Germinal center (tissue), 1 donor: ENCODE measurements at regions not wholly inside any gene's neighbourhood (a gene's known extent, or its start where the extent isn't known, plus 50 kb on each side); places are given as distances from the start of the nearest gene placed in this dataset.
A peak's percentile ranks its signal among the peaks of the same experiment; 100 is the strongest.

Experiments used
- DNase-seq: peaks from one replicate; pipeline ENCODE4 v3.0.0; 2012; ENCODE audit warnings: mixed read lengths, low spot score

DNA sequence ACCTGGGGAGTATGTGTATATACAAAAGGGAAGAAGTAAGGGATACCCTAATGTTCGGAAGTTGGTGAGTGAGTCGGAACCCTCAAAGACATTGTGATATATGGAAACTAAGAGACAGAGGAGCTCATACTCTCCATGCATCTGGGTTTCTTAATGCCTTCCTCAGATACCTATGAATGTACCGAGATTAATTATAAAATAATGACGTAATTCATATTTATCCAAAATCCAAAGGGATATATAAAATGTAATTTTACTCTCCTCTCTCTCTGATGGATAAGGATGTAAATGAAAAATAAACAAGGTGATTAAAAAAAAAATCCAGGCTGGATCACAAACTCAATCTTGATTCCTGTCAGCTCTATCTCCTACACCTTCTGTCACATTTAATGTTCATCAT is 275.9 kb upstream of the FAM241A start:
- no peak for DNase-seq

DNA sequence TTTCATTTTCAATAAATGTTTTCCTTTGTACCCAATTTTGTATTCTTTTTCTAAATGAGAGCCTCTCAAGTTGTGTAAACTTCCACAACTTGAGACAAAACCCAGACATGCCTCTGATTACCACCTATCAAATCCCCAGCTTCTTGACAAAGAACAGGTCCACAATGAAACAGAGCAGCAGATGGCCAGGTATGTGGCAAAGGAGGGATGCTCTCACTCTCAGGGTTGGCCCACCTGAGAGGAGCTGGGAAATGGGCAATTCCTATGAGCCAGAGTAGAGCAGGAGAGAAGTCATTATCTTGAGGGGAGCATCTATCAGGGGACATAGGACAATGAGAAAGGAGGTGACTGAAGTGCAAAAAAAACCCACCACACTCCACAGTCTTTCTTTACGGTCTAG is 273.5 kb upstream of the FAM241A start:
- no peak for DNase-seq

DNA sequence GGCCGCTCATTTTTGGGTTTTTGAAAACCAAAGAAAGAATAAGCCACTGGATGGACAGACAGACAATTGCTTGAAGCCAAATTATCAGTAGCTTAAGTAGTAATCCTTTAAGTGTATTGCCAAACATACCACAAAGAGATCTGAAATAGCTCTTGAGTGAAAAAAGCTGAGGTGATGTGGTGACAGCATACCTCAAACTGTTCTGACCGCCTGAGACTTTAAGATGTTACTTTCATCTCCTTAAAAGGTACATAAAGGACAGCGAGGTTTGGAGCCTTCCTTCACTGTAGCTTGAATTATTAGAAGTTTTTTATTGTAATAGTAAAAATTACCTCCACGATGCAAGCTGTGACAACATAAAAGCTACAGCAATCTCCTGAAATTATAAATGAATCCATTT is 271.5 kb upstream of the FAM241A start:
- DNase-seq, result no peak

DNA sequence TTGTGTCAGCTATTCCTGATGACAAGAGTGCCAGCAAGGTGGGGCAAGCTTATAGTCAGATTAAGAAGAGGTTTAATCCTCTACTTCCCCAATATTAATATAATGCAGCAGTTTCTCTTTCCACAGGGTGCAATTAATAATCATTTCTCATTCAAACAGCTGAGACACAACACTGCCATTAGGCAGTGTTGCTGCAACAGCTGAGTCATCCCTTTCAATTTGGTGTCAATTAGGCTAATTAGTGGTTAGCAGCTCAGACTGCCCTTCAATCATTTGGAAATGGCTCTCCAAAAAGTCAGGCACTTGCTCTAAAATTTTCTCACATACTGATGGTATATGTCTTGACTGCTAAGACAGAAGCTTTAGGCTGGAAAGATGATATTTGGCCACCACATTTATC is 265.7 kb upstream of the FAM241A start:
- no peak for DNase-seq

DNA sequence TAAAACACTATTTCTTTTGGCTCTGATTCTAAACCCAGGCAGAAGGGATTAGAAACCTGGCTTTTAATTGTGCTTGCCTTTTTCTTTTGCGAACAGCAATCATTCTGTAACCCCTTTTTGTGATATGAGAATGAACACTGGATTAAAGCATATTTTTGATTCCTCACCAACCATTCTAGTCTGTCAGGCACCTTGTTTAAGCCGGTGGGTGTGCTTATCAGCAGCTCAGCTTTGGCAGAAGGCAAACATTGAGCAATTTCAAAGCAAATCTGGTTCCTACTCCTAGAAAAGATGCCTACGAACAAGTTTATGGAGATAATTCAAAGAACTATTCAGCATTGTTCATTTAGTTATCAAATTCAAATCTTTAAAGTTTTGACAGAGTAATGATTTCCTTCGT is 265.1 kb upstream of the FAM241A start:
- DNase-seq, result no peak

DNA sequence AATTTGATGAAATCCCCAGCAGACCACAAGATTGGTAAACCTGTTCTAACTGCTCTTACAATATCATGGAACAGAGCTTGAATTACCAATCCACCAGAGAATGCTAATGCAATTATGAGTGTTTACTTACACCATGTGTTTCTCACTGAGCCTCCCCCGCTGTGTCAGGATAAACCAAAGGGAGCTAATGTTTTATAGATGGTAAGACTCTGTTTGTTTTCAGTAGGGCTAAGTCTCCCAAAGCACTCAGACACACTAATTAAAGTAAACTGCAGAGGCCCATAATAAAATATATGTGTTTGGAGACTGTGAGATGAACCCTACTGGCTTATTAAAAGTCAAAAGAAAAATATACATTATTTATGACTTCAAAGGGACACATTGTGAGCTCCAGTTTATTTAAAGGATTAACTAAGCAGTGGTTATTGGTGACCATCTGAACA is 261.7 kb upstream of the FAM241A start:
- no peak for DNase-seq

DNA sequence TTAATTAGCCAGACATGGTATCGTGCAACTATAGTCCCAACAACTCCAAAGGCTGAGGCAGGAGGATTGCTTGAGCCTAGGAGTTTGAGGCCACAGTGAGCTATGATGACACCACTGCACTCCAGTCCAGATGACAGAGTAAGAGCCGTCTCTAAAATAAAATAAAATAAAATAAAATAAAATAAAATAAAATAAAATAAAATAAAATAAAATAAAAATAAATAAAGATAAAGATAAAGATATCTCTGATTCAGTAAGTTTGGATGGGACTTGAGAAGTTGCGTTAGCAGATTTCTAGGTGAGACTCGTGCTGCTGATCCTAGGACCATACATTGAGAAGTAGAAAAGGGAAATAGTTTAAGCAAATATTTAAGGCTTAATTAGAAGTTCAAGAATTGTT is 254.8 kb upstream of the FAM241A start:
- no peak for DNase-seq

DNA sequence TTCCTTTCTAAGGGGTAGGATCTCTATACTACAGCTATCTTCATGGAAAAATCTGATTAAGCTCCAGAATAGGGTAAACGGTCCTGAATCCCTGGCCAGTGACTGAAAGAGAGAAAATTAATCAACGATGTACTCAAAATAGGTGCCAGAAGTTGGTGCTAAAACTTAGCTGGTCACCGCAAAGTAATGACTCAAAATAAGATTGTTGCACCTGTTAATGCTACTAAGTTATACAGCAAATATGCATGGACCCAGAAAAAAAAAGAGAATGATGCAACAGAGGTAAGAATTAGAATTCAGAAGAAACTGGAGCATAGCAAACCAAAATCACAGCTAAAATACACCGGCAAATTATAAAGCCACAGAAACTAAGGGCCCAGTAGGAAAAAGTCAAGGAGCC is 239.7 kb upstream of the FAM241A start:
- DNase-seq, result no peak

DNA sequence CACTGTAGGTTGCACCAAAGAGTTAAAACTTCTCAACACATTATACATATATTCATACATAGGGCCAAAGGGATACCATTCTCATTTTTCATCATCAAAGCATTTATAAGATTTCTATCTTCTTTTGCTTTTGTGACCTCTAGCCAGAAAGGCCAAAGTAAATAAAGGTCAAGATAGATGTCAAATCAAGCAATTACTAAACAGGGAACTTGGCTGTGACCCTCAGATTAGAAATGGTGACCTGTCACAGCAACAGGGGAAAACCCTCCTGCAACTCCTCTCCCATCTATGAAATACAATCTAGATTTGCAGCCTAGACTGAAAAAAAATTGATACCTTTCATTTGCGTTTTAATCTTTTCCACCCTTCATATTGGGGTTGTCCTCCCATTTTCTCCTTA is 225.6 kb upstream of the FAM241A start:
- DNase-seq, result no peak

DNA sequence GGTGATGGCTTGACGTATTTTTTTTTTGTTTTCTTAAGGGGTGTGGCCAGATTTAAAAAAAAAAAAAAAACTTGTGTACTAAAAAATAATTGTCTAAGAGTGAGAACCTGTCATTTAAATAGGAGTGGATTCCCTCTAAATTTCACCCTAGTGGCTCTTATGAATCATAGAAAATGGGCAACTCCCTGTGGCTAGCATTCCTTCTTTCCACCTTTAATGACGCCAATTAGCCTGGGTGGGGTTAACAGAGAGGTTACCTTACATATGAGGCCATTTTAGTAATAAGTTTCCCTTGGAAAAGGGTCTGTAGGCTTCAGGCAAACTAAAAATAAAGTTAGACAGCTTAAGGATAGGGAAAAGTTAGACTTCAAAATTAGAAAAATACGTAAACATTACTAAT is 223.5 kb upstream of the FAM241A start:
- DNase-seq, result no peak

DNA sequence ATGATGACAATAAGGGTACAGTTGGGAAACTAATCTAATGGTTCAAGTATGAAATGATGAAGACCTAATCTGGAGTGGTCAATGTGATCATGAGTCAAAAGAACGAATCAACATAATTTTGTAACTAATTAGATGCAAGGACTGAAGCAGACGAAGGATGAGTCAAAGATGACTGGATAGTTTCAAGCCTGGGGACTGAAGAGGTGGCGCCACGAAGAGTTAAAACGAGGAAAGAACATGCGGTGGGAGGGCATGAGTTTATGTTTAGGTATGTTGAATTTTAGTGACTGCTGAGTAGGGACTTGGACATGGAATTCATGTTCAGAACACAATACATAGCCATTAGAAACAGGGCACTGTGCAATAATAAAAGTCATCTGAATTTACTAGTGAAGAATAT is 221.5 kb upstream of the FAM241A start:
- no peak for DNase-seq

DNA sequence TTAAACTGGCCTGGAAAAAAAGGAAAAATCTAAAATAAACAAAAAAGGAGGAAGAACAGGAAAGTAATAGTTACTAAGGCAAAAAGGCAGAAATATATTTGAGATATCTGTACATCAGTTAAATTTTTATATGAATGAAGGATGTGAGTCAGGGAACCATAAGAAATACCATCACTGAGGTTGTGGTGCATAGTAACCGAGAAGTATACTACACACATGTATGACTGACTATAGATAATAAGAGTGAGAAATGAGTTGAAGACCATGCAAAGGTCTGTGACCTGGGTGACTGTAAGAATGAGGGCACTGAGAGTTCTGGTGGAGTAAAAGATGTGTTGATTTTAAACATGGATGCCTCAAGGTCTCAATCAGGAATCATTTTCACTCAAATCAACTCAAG is 220.6 kb upstream of the FAM241A start:
- no peak for DNase-seq

DNA sequence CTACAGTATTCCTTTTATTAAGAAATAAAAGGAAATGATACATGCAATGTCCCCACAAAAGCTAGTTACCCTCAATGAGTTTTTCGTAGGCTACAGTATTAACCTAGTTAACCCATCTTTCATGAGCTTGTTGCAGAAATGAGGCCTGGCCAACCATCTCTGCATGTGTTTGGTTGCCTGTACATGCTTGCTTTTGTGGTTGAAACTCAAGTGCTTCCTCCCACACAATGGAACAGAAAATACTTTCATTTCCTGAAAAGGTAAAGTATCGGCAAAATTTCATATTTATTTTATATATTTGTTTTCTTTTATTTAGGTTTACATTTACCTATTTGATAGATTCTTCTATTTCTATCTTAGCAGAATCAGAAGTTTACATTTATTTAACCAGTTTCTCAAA is 214.6 kb upstream of the FAM241A start:
- DNase-seq, result peak; percentile 11

DNA sequence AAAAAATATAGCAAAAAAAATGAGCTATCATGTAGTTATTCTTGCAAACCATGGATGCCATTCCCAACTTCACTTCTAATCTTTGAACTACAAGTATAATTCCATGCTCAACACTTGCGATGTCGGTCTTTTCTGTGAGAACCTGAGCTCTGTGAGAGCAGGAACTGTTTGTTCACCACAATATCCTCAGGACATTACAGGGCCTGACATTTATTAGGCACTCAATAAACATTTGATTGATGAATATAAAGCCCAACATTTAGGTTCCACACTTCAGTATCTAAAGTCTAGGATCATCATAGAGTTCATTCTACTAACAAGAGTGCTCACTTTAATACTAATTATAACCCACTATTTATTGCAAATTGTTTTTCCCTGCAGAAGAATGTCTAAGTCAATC is 211.6 kb upstream of the FAM241A start:
- no peak for DNase-seq

DNA sequence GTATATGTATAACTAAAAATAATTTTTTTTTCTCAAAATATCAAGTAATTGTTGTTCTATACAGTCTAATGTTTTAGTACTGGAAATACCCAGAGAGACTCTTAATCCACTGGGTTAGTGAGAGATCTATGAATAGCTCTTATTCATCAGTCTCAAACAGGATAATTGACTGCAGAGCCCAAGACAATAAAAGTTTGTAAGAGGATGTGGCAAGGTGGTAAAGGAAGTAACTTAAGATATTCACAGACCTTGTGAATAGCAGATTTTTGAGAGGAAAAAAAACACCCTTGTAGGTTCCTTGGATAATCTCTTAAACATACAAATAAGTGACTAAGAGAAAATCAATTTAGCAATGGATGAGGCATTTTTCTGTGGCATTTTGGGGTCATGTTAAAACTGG is 210.9 kb upstream of the FAM241A start:
- DNase-seq, result no peak

DNA sequence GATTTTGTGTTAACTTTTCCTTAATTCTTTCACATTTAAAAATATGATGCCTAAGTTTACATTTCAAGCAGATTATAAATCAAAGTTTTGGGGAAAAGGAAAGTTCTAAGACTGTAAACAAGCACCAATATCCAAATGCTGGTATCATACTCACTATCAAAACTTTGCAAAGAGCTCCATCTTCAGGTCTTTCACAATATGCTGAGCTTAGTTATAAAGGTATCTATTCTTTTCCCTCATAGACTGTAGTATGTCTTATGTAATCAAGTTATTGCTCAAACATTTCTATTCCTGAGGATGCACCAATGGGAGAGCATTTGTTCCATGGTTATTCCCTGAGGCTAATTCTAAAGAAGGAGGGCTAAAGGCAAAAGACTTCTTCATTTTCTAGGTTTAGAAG is 207.9 kb upstream of the FAM241A start:
- peak; percentile 13 for DNase-seq

DNA sequence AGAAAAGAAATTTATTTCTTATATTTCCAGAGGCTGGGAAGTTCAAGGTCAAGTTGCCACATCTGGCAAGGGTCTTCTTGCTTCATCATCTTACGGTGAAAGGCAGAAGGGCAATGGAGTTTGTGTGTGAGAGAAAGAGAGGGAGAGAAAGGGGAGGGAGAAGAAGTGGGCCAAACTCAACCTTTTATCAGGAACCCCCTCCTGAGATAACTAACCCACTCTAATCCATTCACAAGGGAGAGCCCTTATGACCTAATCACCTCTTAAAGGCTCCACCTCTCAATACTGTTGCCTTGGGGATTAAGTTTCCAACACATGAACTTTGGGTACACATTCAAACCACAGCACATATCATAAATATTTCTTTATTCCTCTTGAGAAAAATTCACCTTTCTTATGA is 203.3 kb upstream of the FAM241A start:
- no peak for DNase-seq

DNA sequence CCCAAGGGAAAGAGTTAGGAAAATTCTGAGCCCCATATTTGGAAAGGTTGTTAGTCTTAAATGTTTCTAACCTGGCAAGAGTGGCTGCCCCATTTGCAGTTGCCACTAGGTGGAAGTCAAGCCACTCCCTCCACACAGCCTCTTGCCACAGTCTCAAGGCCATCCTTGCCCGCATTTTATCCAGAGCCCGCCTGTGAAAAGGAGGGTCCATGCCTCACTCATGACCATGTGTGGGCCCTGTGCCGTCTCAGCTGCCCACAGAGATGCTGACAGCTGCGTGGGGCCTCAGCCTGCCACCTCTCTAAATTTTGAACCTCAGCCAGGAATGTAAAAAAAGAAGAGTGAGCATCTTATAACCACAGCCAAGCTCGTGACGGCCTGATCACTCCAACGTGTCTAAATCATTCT is 201.5 kb upstream of the FAM241A start:
- DNase-seq, result peak; percentile 48

DNA sequence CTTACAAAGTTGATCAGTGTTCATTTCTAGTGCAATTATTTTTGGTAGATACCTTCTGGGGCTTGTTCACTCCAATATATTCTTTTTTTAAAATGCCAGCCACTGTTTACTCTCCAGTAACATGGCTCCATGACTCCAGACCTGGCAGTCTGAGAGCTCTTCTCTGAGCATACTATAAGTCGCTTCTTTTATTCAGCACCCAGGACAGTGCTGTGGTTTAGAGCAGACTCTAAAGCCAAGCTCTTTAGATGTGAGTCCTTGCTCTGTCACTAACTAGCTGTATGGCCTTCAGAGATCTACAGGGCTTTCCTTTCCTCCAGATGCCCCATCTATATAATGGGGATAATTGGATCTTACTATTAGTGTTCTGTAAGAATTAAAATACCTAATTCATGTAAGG is 200.2 kb upstream of the FAM241A start:
- no peak for DNase-seq

DNA sequence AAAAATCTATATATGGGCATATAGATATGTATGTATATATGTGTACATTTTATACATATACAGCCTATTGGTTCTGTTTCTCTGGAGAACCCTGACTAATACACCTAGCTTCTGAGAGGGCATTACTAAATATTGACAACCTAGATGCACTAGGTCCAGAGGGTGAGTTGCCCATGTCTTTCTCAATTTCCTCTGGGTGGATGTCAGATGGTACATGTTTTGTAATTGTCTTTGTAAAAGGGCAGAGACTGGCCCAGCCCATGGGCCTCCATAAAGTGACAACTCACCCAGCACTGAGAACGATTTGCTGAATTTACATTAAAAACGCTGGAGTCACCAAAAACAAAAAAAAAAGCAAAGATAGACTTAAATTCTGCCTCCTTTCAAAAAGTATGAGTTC is 198.5 kb upstream of the FAM241A start:
- DNase-seq, result no peak

DNA sequence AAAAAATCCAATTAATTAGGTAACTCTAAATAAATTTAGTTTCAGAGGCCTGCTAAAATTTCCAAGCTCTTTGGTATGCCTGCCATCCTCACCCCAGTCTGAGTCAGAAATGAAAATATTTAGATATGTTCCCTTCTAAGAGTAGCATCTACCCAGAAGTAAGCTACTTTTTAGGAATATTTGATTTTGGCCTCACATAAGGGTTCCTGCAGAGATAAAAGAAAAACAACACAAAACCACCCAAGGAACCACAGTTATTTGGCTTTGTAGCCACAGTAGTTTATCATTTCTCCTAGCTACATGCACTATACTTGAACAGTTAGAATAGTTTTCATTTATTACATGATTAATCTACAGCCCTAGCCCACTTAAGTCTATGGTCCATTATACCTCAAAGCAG is 192.6 kb upstream of the FAM241A start:
- DNase-seq, result no peak

DNA sequence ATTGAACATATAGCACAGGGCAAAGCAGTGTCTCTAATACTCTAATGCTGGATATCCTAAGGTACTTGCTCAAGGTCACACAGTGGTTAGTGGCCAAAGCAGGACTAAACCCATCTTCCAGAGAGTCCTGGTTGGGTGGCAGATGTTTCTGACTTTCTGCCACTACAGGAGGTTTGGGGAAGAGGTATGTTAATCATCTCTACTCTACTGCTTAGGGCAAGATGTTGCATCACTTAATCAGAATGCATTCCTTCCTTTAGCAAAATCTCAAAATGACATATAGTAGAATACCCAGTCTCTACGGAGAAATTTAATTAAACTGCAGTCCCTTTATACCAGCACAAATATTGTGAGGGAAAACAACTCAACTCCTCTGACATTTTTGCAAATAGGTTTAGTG is 190.7 kb upstream of the FAM241A start:
- no peak for DNase-seq

DNA sequence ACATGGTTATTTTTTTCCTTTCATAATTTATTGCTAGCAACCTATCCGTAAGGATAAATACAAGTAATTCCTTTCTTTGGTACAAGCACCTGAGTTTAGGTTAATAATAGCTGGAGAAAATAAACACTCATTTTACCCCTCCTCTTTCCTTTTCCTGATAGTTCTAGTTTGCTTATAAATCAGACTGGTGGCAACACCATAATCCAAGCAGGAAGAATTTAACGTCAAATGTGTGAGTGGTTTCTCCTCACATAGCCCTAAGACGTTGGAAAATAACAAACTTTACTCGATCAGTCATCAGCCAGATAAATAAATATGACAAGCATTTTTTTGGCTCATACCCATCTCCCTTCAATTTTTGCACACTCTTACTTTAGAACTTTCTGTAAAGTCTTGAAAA is 190.3 kb upstream of the FAM241A start:
- DNase-seq, result no peak

DNA sequence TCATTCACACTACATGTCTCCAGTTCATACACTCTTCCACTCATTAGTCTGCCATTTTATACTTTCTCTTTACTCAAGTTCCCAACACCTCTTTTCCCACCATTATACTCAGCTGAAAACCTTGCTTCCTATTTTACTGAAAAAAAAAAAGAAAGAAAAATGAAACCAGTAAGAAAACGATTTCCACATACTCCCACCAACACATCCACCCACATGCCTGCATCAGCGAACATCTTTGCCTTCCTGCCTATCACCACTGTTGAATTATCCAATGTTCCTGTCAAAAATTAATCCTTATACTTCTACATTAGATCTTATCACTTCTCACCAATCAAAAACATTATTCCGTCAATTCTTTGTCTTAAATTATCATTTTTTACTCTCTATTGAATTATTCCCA is 188.1 kb upstream of the FAM241A start:
- no peak for DNase-seq

DNA sequence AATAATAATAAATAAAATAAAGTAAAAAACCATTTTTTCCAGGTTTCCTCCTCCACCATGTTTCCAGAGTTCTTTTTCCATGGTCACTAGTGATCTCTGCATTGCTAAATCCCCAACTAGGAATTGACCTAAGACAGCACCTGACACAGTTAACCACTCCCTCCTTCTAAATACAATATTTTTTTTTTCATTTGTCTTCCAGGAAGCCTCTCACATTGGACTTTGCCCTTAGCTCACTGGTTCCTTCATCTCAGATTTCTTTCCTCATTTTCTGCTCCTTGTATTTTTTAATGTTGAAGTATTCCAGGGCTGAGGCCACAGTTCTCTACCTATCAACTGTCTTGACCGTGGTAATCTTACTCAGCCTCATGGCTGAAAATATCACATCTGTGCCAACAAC is 187.3 kb upstream of the FAM241A start:
- no peak for DNase-seq
